GM19395 (cell line): ENCODE measurements at regions not wholly inside any gene's neighbourhood (a gene's known extent, or its start where the extent isn't known, plus 50 kb on each side); places are given as distances from the start of the nearest gene placed in this dataset.

ENCODE experiments used
- ATAC-seq: cut with Tn5 transposase; IDR thresholded peaks from one replicate; pipeline ENCODE4 v1.9.1; 2021; ENCODE audit warnings: mild to moderate bottlenecking, moderate library complexity; ENCODE audit not compliant: unreplicated experiment

GRCh38 chr21:43304621-43305335 lies 122.2 kb downstream of the SIK1 start:
- ATAC-seq, result no peak

- ATAC-seq, result no peak
Observed at GRCh38 chr21:43304206-43304605, 122.7 kb downstream of the SIK1 start.

- ATAC-seq, result no peak
Observed at GRCh38 chr21:43303275-43304178, 123.4 kb downstream of the SIK1 start.

DNA sequence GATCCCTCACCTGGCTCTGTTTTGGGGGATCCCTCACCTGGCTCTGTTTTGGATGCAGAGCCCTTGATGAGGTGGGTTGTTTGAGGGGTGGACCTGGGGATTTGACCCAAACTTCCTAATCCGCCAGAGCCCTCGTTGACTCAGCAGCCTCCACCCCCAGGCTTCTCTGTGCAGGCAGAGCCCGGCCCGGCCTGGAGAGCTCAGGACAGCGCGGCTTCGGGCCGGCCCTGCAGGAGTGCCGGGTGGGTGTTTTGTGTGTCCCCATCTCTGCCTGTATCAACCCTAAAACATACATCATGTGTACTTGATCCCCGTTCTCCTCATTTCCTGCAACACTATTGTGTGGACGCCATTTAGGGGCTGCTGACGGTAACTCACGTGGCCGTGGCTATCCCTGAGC lies 124.2 kb downstream of the SIK1 start:
- ATAC-seq, result no peak

DNA sequence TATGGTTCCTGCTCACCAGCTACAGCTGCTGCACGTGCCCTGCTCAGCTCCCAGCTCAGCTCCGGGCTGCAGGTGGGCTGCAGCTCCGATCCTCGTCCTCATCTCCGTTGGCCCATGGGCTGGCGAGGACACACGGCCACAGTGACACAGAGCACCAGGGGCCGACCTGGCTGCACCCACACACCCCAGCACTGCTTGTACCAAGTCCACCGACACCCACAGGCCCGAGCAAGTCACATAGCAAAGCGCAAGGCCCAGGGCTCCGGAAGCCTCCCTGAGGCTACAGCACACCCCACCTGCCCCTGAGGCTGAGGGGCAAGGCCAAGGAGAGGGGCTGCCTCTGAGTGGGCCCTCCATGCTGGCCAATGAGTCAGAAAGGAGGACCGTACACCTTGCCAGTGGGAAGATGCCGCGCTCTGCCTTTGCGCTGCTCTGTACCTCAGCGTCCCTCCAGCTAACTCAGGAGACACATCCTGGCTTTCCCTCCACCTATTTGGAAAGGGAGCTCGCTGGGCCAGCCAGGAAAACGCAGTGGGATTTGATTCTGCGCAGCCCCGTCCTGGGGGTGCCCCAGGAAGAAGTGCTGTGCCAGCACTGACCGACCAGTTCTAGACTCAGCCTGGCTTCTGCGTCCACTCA lies 124.8 kb downstream of the SIK1 start:
- ATAC-seq, result no peak

DNA sequence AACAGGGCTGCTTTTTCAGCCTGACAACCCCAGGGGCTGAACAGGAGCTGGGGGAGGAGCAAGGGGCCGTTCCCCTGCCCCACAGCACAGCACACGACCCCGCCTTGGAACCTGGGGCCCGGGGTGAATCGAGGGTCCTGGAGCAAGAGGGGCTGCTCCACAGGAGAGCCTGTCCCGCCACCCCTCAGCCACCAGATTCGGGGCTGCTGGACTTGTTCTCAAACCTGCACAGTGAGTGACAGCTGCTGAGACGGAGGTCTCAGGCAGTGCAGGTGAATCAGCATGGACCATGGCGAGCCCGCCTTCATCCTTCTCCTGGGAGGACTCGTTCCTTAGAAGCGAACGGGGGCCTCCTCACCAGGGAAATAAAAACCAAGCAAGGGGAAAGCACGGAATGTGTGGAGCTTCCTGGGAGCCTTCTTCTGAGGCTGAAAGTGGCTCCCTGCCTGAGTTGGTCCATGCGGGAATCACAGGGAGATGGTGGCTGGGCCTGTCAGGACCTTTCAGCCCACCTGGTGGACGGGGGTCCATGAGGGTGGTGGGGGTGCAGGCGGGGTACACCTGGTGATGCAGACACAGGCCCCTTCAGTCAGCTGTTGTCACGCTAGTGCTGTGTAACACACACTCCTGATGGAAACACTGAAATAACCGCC lies 125.4 kb downstream of the SIK1 start:
- ATAC-seq, result no peak

DNA sequence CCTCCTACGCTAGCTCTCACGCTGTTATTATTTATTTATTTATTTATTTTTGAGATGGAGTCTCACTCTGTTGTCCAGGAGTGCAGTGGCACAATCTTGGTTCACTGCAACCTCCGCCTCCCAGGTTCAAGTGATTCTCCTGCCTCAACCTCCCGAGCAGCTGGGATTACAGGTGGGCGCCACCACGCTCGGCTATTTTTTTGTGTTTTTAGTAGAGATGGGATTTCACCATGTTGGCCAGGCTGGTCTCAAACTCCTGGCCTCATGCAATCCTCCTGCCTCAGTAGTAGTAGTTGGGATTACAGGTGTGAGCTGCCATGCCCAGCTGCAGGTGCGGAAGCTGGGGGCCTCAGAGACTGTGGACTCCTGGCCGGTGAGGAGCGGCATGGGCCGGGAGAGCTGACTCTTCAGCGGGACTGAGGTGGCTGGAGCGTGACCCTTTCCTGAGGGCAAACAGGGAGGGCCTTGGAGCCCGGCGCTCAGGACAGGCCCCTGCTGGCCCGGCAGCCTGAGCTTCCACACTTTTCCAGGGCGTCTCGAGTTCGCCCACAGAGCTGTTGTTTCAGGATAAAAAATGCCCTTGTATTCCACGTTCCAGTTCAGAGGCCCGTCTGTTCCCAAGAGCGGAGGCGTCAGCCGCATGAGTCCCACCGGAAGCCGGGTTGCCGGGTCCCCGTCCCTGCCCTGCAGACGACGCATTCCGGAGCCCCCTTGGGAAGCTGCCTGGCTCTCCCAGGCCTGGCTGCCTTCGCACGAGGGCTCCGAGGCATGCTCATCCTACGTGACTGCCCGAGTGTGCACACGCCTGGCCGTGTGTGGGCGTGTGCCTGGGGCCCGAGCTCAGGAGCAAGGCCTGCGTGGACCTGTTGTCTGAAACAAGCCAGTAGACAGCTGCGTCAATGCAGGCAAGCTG lies 126.2 kb downstream of the SIK1 start:
- no peak for ATAC-seq

DNA sequence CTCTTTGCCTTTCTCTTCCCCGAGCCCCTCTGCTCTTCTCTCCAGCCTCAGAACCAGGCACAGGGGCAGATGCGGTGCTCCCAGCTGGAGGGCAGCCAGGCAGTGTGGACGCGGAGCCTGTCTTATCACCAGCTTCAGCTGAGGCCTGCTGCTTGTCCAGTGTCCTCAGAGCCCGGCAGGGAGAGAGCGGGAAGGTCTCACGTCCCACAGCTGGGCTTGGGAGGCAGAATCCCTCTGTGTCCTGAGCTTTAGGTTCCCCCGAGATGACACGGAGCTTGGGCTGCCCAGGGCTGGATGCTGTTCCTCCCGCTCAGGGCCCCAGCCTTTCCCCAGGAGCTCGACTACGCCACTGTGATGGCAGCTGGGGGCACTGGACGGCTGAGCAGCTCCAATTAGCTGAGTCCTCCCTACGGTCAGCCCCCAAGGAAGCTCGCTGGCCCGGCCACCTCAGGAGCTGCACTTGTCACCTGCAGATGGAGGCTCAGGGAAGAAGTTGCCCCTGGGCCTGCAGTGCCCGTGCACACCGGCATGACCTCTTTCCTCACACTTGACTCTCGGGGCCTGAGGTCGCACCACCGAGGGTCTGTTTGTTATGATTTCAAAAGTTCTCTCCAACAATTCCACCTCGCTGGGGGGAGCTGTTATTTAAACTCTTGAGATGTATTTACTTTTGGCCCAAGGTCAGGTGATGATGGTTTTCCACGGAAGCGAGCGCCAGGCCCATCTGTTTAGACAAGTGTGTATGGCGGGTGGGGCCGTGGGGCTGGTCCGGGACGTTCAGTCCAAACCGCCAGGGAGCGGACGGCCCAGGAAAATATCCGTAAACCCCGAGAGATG lies 127.3 kb downstream of the SIK1 start:
- no peak for ATAC-seq

DNA sequence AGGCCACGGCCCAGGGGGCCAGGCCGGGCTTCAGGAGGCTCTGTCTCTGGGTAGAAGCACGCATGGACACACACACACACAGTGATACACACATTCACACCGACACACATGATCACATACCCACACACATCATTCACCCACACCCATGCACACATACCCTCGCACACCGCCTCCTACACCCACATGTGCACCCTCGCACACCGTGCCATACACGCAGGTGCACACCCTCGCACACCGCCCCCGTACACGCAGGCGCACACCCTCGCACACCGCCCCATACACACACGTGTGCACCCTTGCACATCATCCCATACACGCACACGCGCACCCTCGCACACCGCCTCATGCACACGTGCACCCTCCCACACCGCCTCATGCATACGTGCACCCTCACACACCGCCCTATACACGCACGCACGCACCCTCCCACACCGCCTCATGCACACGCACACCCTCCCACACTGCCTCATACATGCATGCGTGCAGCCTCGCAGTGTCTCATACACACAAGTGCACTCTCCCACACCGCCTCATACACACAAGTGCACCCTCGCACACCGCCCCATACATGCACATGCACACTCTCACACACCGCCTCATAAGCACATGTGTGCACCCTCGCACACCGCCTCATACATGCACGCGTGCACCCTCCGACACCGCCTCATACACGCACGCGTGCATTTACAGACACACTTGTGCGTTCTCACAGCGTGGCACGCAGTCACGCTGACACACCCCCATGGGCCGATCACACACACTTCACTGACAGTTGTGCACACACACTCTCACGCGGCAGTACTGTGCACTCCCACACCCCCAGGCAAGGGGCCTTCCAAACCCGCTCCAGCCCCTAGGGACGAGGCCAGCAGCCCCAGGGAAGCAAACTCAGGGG lies 128.1 kb downstream of the SIK1 start:
- ATAC-seq, result no peak

DNA sequence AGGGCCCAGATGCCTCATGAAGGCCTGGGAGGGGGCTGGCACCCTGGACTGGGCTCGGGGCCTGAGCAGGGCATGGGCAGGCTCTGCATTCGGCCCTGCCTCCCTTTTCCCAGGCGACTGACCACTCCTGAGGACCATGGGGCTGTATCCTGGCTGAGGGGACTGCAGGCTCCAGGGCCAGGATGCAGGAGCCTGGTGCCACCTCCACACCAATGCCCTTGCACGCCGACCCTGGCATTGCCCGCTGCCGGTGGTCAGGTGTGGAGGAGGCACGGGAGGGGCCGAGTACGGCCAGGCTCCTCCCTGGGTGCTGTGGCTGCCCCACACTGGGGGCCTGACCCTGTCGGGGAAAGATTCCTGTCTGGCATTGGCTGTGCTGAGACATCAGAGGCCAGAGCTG lies 128.9 kb downstream of the SIK1 start:
- no peak for ATAC-seq

- ATAC-seq, result no peak
Observed at GRCh38 chr21:43297391-43297981, 128.7 kb downstream of the CRYAA start.

GRCh38 chr21:43295066-43295958 lies 126.5 kb downstream of the CRYAA start:
- no peak for ATAC-seq

DNA sequence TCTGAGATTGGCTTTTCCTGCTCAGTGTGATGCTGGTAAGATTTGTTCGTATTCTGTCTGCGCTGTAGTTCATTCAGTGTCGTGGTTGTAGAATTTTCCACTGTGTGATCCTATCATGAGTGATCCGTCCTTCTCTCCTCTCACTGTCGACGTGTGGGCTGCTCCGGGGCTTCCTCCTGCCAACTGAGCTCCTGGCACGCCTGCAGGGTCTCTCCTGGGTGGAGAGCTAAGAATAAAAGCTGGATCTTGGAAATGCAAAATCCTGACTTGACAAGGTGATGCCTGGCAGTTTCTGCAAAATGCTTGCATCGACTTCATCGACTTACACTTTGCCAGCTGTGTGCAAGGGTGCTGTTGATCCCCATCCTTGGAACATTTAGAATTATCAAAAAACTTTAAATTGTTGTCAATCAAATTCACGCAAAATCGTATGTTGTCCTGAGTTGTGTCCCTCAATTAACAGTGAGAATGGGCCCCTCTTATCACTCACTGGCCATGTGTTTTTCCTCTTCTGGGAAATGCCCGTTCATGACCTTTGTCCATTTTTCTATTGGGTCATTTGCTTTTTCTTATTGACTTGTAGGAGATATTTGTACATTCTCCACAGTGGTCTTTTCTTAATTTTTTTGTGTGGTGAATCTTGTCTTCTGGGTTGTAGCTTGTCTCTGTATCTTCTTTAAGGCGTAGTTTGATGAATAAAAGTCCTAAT lies 125.5 kb downstream of the CRYAA start:
- no peak for ATAC-seq

- no peak for ATAC-seq
Observed at GRCh38 chr21:43292866-43293142, 124.0 kb downstream of the CRYAA start.

DNA sequence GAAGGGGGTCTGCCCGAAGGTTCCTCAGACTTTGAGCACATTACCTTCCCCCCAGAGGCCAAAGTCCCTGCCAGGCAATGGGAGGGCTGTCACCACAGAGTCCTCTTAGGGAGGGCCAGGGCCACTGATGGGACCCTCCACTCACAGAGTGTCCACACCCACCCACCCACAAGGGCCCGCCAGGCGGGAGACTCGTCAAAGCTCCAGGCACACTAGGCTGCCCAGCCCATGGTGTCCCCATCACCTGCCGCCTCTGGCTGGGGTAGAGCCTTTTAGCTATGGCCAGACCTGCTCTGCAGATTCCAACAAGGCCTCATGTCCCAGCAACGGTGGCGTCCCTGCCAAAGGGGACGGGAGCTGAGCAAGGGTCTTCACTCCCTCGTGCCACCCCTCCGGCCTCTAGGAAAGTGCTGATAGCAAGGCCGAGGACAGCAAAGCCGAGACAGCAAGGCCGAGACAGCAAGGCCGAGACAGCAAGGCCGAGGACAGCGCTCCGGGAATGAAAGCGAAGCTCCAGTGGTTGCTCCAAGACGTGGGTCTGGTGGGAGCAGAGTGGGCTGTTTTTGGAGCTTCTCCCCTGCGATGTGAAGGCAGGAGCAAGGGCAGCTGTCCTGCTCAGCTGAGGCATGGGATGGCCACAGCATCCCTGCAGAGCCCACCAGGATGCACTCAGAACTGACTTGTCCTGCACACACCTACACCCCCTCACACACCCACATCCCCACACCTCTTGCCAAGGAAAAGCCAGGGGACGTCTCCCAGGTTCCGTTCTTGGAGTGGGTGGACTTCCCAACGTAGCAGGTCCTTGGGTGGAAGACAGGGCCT lies 123.4 kb downstream of the CRYAA start:
- no peak for ATAC-seq
